ENCODE measurements at regions not wholly inside any gene's neighbourhood (a gene's known extent, or its start where the extent isn't known, plus 50 kb on each side); places are given as distances from the start of the nearest gene placed in this dataset.

GRCh38 chr1:234778221-234779159 lies 168.5 kb upstream of the IRF2BP2 start:
- H3K9me3 Mint-ChIP-seq: peaks cover 6% of the 10 kb centered on the region
- ChIA-PET CTCF (interaction anchor here (0.7 to 0.9 kb wide), 4 partner anchors 10 to 279 kb away, joined by 3 read pairs; no protein-coding TSS in a partner anchor), POLR2A (no interaction called here)
- peaks cover 6% of the 10 kb centered on the region for H3K4me1 Mint-ChIP-seq
- DNase-seq: no peak
- no peak overlapping the region for H3K4me3 Mint-ChIP-seq
- no peaks in the 10 kb centered on the region for H3K27me3 Mint-ChIP-seq
- H3K27ac Mint-ChIP-seq: no peak overlapping the region
- peaks cover 12% of the 10 kb centered on the region for H3K36me3 Mint-ChIP-seq (ENCODE audit: low read depth)

- peaks cover 7% of the 10 kb centered on the region for H3K4me1 Mint-ChIP-seq
- no peaks in the 10 kb centered on the region for H3K27me3 Mint-ChIP-seq
- no peak overlapping the region for H3K4me3 Mint-ChIP-seq
- CTCF ChIA-PET: interaction anchor here (0.6 to 0.9 kb wide), 3 partner anchors 63 to 360 kb away, joined by 3 read pairs; no protein-coding TSS in a partner anchor
- peaks cover 6% of the 10 kb centered on the region for H3K9me3 Mint-ChIP-seq
- DNase-seq: no peak
- H3K27ac Mint-ChIP-seq: no peak overlapping the region
- POLR2A ChIA-PET: no interaction called here
- peaks cover 13% of the 10 kb centered on the region for H3K36me3 Mint-ChIP-seq (ENCODE audit: low read depth)
Measured at GRCh38 chr1:234777856-234778220, 167.9 kb upstream of the IRF2BP2 start.

GRCh38 chr1:234776876-234777855 lies 167.2 kb upstream of the IRF2BP2 start:
- Mint-ChIP-seq H3K4me1 (peaks cover 14% of the 10 kb centered on the region), H3K36me3 (ENCODE audit: low read depth) (peaks cover 13% of the 10 kb centered on the region), H3K27me3 (no peaks in the 10 kb centered on the region), H3K4me3 (no peak overlapping the region), H3K9me3 (peaks cover 6% of the 10 kb centered on the region), H3K27ac (no peak overlapping the region)
- POLR2A ChIA-PET: no interaction called here
- no peak for DNase-seq
- CTCF ChIA-PET: interaction anchor here (0.6 to 1.5 kb wide), 5 partner anchors 64 to 361 kb away, joined by 3 to 9 read pairs (median 3); no protein-coding TSS in a partner anchor

GRCh38 chr1:234776256-234776875 lies 166.4 kb upstream of the IRF2BP2 start:
- no peak overlapping the region for H3K4me3 Mint-ChIP-seq
- no peak overlapping the region for H3K27ac Mint-ChIP-seq
- H3K9me3 Mint-ChIP-seq: peaks cover 6% of the 10 kb centered on the region
- H3K27me3 Mint-ChIP-seq: no peaks in the 10 kb centered on the region
- ChIA-PET POLR2A (no interaction called here), CTCF (interaction anchor here (1.2 to 1.5 kb wide), 5 partner anchors 49 to 196 kb away, joined by 3 to 9 read pairs (median 3); no protein-coding TSS in a partner anchor)
- H3K36me3 Mint-ChIP-seq (ENCODE audit: low read depth): peaks cover 13% of the 10 kb centered on the region
- H3K4me1 Mint-ChIP-seq: peaks cover 22% of the 10 kb centered on the region
- no peak for DNase-seq

GRCh38 chr1:234775477-234776246 lies 165.7 kb upstream of the IRF2BP2 start:
- H3K36me3 Mint-ChIP-seq (ENCODE audit: low read depth): peaks cover 13% of the 10 kb centered on the region
- no peak overlapping the region for H3K27ac Mint-ChIP-seq
- POLR2A ChIA-PET: no interaction called here
- H3K4me3 Mint-ChIP-seq: no peak overlapping the region
- CTCF ChIA-PET: interaction anchor here (0.6 to 1.5 kb wide), 7 partner anchors 34 to 197 kb away, joined by 3 read pairs; no protein-coding TSS in a partner anchor
- DNase-seq: no peak
- H3K9me3 Mint-ChIP-seq: peaks cover 6% of the 10 kb centered on the region
- H3K4me1 Mint-ChIP-seq: peaks cover 29% of the 10 kb centered on the region
- H3K27me3 Mint-ChIP-seq: no peaks in the 10 kb centered on the region

GRCh38 chr1:234774971-234775370 lies 165.0 kb upstream of the IRF2BP2 start:
- Mint-ChIP-seq H3K4me3 (no peak overlapping the region), H3K4me1 (peaks cover 35% of the 10 kb centered on the region), H3K27ac (no peak overlapping the region), H3K36me3 (ENCODE audit: low read depth) (peaks cover 13% of the 10 kb centered on the region), H3K27me3 (no peaks in the 10 kb centered on the region), H3K9me3 (peaks cover 6% of the 10 kb centered on the region)
- no peak for DNase-seq
- ChIA-PET POLR2A (no interaction called here), CTCF (interaction anchor here (0.7 to 1.4 kb wide), 4 partner anchors 43 to 188 kb away, joined by 3 read pairs; no protein-coding TSS in a partner anchor)

DNA sequence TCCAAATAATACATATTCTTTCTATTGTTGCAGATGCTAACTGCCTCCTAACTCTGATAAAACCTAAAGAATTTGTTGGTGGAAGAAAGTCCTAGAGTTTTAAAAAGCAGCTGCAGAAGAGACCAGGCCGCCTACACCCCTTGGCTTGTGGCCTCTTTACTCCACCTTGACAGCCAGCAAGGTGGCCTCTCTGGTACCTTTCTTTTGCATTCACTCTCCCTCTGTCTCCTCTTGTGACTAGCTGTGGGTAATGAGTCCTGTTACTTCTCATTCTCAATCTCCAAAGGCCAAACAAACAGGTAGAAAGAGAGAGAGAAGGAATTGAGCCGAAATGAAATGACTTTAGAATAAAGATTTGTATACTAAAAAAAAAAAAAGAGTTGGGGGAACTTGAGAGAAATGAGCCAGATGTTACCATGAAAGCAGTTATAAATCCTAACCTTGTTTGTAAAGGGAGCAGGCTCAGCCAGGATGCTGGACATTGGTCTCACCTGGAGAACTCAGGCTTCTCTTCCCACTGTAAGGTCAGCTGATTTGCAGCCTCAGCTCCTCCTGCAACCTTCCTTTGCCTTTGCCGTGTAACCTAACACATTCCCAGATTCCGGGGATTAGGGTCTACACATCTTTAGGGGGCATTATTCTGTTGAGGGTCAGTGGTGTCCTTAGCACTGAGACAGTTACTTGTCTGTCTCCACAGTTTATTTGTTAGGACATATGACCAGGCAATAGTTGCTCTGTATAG lies 164.1 kb upstream of the IRF2BP2 start:
- Mint-ChIP-seq H3K4me1 (peaks cover 44% of the 10 kb centered on the region), H3K27me3 (no peaks in the 10 kb centered on the region), H3K36me3 (ENCODE audit: low read depth) (peaks cover 13% of the 10 kb centered on the region), H3K4me3 (no peak overlapping the region), H3K27ac (peak overlapping the region; percentile 19), H3K9me3 (peaks cover 6% of the 10 kb centered on the region)
- ChIA-PET CTCF (no interaction called here), POLR2A (no interaction called here)
- DNase-seq: no peak

GRCh38 chr1:234772345-234773147 lies 162.6 kb upstream of the IRF2BP2 start:
- Mint-ChIP-seq H3K9me3 (peaks cover 6% of the 10 kb centered on the region), H3K4me3 (peak overlapping the region; percentile 38), H3K4me1 (peaks cover 59% of the 10 kb centered on the region), H3K36me3 (ENCODE audit: low read depth) (peaks cover 13% of the 10 kb centered on the region), H3K27me3 (no peaks in the 10 kb centered on the region), H3K27ac (peak overlapping the region; percentile 95)
- peak; percentile 91 for DNase-seq
- CTCF ChIA-PET: interaction anchor here (0.6 to 1.6 kb wide), 4 partner anchors 13 to 311 kb away, joined by 3 to 5 read pairs (median 4); no protein-coding TSS in a partner anchor
- POLR2A ChIA-PET: interaction anchor here (0.6 kb wide), 2 partner anchors 17 to 48 kb away, joined by 4 to 7 read pairs; no protein-coding TSS in a partner anchor

DNA sequence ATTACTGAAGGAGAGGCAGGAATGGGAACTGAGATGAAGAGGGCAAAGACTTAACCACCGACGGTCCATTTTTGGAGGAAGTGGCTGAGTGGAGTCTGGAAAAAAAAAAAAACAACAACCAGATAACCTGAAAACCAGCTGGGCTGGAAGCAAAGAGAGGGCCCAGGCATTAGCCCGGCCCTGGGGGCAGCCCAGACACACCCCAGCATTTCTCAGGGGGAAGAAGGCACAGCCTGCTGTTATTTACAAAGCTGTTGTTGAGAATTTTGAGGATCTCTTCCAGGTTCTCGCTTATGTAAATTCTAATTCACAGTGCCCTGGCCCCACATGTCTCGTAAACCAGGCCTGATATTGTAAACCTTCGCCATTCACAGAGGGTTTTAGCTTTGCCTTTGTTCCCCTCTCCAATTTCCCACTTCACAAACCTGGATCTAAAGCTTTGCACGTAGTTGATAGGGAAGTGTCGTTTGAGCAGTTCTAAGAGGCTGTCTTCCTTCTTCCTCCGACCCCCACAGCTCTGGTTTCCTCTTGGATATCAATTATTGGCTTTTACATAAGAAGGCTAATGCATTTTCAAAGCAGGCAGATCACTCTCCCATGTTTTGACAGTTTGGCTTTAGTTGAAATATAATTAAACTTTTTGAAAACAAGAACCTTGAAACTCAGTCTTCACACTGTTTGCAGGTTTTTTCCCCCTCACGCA lies 161.8 kb upstream of the IRF2BP2 start:
- Mint-ChIP-seq H3K4me1 (peaks cover 64% of the 10 kb centered on the region), H3K9me3 (peaks cover 6% of the 10 kb centered on the region), H3K4me3 (peak overlapping the region; percentile 38), H3K27ac (peak overlapping the region; percentile 95), H3K27me3 (no peaks in the 10 kb centered on the region), H3K36me3 (ENCODE audit: low read depth) (peaks cover 13% of the 10 kb centered on the region)
- DNase-seq: no peak
- ChIA-PET CTCF (interaction anchor here (0.6 to 1.6 kb wide), 6 partner anchors 12 to 312 kb away, joined by 3 to 5 read pairs (median 4); no protein-coding TSS in a partner anchor), POLR2A (interaction anchor here (0.6 kb wide), 2 partner anchors 17 to 47 kb away, joined by 4 to 7 read pairs; no protein-coding TSS in a partner anchor)

GRCh38 chr1:234770924-234771540 lies 161.1 kb upstream of the IRF2BP2 start:
- Mint-ChIP-seq H3K4me3 (no peak overlapping the region), H3K9me3 (peaks cover 6% of the 10 kb centered on the region), H3K4me1 (peaks cover 65% of the 10 kb centered on the region), H3K36me3 (ENCODE audit: low read depth) (peaks cover 13% of the 10 kb centered on the region), H3K27ac (peak overlapping the region; percentile 95), H3K27me3 (no peaks in the 10 kb centered on the region)
- DNase-seq: no peak
- ChIA-PET CTCF (interaction anchor here (0.7 to 1.6 kb wide), 7 partner anchors 11 to 313 kb away, joined by 3 to 5 read pairs (median 3); no protein-coding TSS in a partner anchor), POLR2A (no interaction called here)
